IMR-90 (cell line): ENCODE measurements at regions not wholly inside any gene's neighbourhood (a gene's known extent, or its start where the extent isn't known, plus 50 kb on each side); places are given as distances from the start of the nearest gene placed in this dataset.

ENCODE experiments used
- BHLHE40 ChIP-seq: fragments of 150-350 bp; IDR thresholded peaks from 2 replicates; pipeline ENCODE4 v1.6.1; 2016; ENCODE audit warnings: mild to moderate bottlenecking, low read depth, low read length
- CTCF ChIP-seq: conservative IDR thresholded peaks from 2 replicates; pipeline ENCODE4 v1.5.1; 2012; ENCODE audit warnings: mild to moderate bottlenecking, low read depth, low read length, improper control_type of control experiment
- FOS ChIP-seq: fragments of 150-350 bp; IDR thresholded peaks from 2 replicates; pipeline ENCODE4 v1.6.1; 2016; ENCODE audit warnings: low read depth, low read length
- POLR2A ChIP-seq: IDR thresholded peaks from 2 replicates; pipeline ENCODE4 v1.6.1; 2012; ENCODE audit warnings: mild to moderate bottlenecking, low read depth, low read length
- RAD21 ChIP-seq: IDR thresholded peaks from 2 replicates; pipeline ENCODE4 v1.6.1; 2012; ENCODE audit warnings: low read length, improper control_type of control experiment
- RFX5 ChIP-seq: IDR thresholded peaks from 2 replicates; pipeline ENCODE4 v1.8.0; 2012; ENCODE audit warnings: low read depth, mild to moderate bottlenecking, low read length, moderate library complexity

GRCh38 chrX:40852586-40852985, 117.2 kb upstream of the MED14 start:
- TF ChIP-seq BHLHE40 (no peak), POLR2A (no peak), RAD21 (no peak), CTCF (no peak), FOS (no peak), RFX5 (no peak)
